ENCODE measurements at regions not wholly inside any gene's neighbourhood (a gene's known extent, or its start where the extent isn't known, plus 50 kb on each side); places are given as distances from the start of the nearest gene placed in this dataset.
A peak's percentile ranks its signal among the peaks of the same experiment; 100 is the strongest.

DNA sequence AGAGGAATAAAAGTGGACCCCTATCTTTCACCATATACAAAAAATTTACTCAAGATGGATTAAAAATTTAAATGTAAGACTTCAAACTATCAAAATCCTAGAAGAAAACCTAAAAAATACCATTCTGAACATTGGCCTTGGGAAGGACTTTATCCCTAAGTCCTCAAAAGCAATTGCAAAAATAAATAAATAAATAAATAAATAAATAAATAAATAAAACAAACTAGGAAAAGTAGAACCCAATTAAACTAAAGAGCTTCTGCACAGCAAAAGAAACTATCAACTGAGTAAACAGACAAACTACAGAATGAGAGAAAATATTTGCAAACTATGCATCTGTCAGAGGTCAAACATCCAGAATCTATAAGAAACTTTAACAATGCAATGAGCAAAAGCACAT lies 874.9 kb upstream of the PCDH20 start:
- no peaks in the 10 kb centered on the region for H3K9me3 ChIP-seq
- intact Hi-C loops (cut with DNase I; ENCODE audit: low total_unique reads): no loop called here
- H3K27me3 ChIP-seq: no peaks in the 10 kb centered on the region
- no peak for DNase-seq
- in situ Hi-C loops (cut with MboI; ENCODE audit: low sequenced_read_pairs in 4 of 4): no loop called here
- H3K27ac ChIP-seq: no peak overlapping the region
- TF ChIP-seq POLR2A (IDR thresholded peaks at IDR 0.05): no peak
- TF ChIP-seq CTCF (IDR thresholded peaks at IDR 0.05 in 4 of 5, conservative IDR thresholded peaks at IDR 0.05 in 1 of 5): no peak
- no peak for ATAC-seq
- no peaks in the 10 kb centered on the region for H3K4me1 ChIP-seq
- H3K36me3 ChIP-seq: no peaks in the 10 kb centered on the region
- H3K4me3 ChIP-seq: no peak overlapping the region

GRCh38 chr13:62287764-62288163 lies 872.1 kb upstream of the PCDH20 start:
- intact Hi-C loops (cut with DNase I; ENCODE audit: low total_unique reads): no loop called here
- Histone ChIP-seq H3K9me3 (no peaks in the 10 kb centered on the region), H3K27me3 (no peaks in the 10 kb centered on the region), H3K4me3 (no peak overlapping the region), H3K27ac (no peak overlapping the region), H3K36me3 (no peaks in the 10 kb centered on the region), H3K4me1 (no peaks in the 10 kb centered on the region)
- in situ Hi-C loops (cut with MboI; ENCODE audit: low sequenced_read_pairs in 4 of 4): no loop called here
- DNase-seq (no peak), ATAC-seq (no peak)
- TF ChIP-seq POLR2A (IDR thresholded peaks at IDR 0.05) (no peak), CTCF (IDR thresholded peaks at IDR 0.05 in 4 of 5, conservative IDR thresholded peaks at IDR 0.05 in 1 of 5) (no peak)

GRCh38 chr13:62280590-62280989 lies 864.9 kb upstream of the PCDH20 start:
- ATAC-seq (no peak), DNase-seq (no peak)
- intact Hi-C loops (cut with DNase I; ENCODE audit: low total_unique reads) (no loop called here), in situ Hi-C loops (cut with MboI; ENCODE audit: low sequenced_read_pairs in 4 of 4) (no loop called here)
- H3K27ac ChIP-seq: no peak overlapping the region
- no peaks in the 10 kb centered on the region for H3K36me3 ChIP-seq
- no peaks in the 10 kb centered on the region for H3K27me3 ChIP-seq
- TF ChIP-seq CTCF (IDR thresholded peaks at IDR 0.05 in 4 of 5, conservative IDR thresholded peaks at IDR 0.05 in 1 of 5) (no peak), POLR2A (IDR thresholded peaks at IDR 0.05) (no peak)
- H3K4me3 ChIP-seq: no peak overlapping the region
- no peaks in the 10 kb centered on the region for H3K9me3 ChIP-seq
- H3K4me1 ChIP-seq: no peaks in the 10 kb centered on the region

DNA sequence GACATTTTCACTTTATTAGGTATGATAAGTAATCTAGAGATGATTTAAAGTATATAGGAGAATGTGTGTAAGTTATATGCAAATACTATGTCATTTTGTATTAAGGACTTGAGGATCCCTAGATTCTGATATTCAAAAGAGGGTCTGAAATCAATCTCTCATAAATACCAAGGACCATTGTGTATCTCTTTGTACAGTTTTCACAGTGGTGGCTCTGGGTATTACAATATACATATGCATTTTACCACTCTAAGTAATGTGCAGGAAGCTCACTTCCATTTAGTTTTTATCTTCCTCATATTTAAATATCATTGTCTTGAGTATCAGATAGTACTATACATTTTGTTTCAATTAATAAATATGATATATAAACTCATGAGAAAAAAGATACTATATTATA lies 862.6 kb upstream of the PCDH20 start:
- in situ Hi-C loops (cut with MboI; ENCODE audit: low sequenced_read_pairs in 4 of 4) (no loop called here), intact Hi-C loops (cut with DNase I; ENCODE audit: low total_unique reads) (no loop called here)
- H3K4me1 ChIP-seq: no peaks in the 10 kb centered on the region
- DNase-seq (no peak), ATAC-seq (no peak)
- H3K36me3 ChIP-seq: no peaks in the 10 kb centered on the region
- no peaks in the 10 kb centered on the region for H3K27me3 ChIP-seq
- TF ChIP-seq CTCF (IDR thresholded peaks at IDR 0.05 in 4 of 5, conservative IDR thresholded peaks at IDR 0.05 in 1 of 5) (peak in 1 of 5 experiments; percentile 13), POLR2A (IDR thresholded peaks at IDR 0.05) (no peak)
- H3K27ac ChIP-seq: no peak overlapping the region
- no peaks in the 10 kb centered on the region for H3K9me3 ChIP-seq
- H3K4me3 ChIP-seq: no peak overlapping the region

GRCh38 chr13:62251734-62252133 lies 836.1 kb upstream of the PCDH20 start:
- TF ChIP-seq CTCF (IDR thresholded peaks at IDR 0.05 in 4 of 5, conservative IDR thresholded peaks at IDR 0.05 in 1 of 5): no peak
- TF ChIP-seq POLR2A (IDR thresholded peaks at IDR 0.05): no peak
- intact Hi-C loops (cut with DNase I; ENCODE audit: low total_unique reads): no loop called here
- Histone ChIP-seq H3K9me3 (no peaks in the 10 kb centered on the region), H3K4me3 (no peak overlapping the region), H3K36me3 (no peaks in the 10 kb centered on the region), H3K27me3 (no peaks in the 10 kb centered on the region), H3K4me1 (no peaks in the 10 kb centered on the region), H3K27ac (no peak overlapping the region)
- in situ Hi-C loops (cut with MboI; ENCODE audit: low sequenced_read_pairs in 4 of 4): no loop called here
- no peak for DNase-seq
- no peak for ATAC-seq

All from gastrocnemius medialis (tissue), 4 donors.